HG03469 (cell line): ENCODE measurements at regions not wholly inside any gene's neighbourhood (a gene's known extent, or its start where the extent isn't known, plus 50 kb on each side); places are given as distances from the start of the nearest gene placed in this dataset.
"Not testable (repeated sequence)": the region's sequence is repeated elsewhere in the genome, so short reads cannot be mapped to it uniquely, and the experiment has no call there.

Source experiments
- ATAC-seq: cut with Tn5 transposase; IDR thresholded peaks from one replicate; pipeline ENCODE4 v1.9.1; 2021; ENCODE audit warnings: mild to moderate bottlenecking, moderate library complexity, moderate number of reproducible peaks; ENCODE audit not compliant: unreplicated experiment

- not testable (repeated sequence) for ATAC-seq
Measured at GRCh38 chr7:116373229-116373628, 126.3 kb upstream of the CAV2 start.

- ATAC-seq: no peak
Measured at GRCh38 chr7:116377721-116378120, 121.8 kb upstream of the CAV2 start.

- no peak for ATAC-seq
Measured at GRCh38 chr7:116380025-116380424, 119.5 kb upstream of the CAV2 start.

- ATAC-seq: no peak
Measured at GRCh38 chr7:116382375-116382774, 117.2 kb upstream of the CAV2 start.

- ATAC-seq: no peak
Measured at GRCh38 chr7:116384936-116385635, 114.5 kb upstream of the CAV2 start.

DNA sequence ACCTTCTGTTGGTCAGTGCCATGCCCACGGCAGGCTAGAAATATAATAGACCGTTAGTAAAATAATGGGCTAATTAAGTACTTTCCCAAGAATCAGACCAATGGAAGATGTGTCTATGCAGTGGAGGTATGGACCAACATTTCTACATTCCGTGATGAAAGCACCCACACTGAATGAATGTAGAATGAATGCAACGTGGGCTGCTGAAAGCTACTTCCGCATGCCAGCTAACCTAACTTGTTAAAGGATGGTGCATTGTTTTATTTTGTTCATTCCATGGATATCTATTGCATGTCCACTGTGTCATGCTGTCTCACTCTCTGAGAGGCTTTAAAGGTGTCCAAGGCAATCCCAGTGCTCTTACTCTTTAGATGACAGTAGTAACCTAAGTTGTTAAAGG, 112.9 kb upstream of the CAV2 start:
- ATAC-seq: no peak

DNA sequence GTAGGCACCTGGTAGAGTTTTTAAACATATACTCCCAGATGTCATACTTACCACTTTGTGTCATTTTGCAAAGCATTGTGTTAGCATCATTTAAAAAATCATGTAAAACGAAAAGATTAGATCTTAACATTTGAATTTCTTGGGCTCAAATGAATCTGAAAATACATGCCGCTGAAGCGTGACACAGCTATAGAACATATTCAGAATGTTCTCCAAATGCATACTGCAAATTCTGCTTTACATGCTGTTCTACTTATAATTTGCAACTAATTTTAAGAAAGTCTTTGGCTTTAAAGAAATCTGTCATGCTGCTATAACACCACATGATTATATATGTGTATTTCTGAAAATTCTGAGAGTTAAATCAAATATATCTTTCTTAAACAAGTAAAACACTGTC, 109.2 kb upstream of the CAV2 start:
- no peak for ATAC-seq

- ATAC-seq: no peak
Measured at GRCh38 chr7:116392806-116393205, 106.7 kb upstream of the CAV2 start.

GRCh38 chr7:116393654-116394053, 105.9 kb upstream of the CAV2 start:
- no peak for ATAC-seq

GRCh38 chr7:116394106-116394505, 105.4 kb upstream of the CAV2 start:
- no peak for ATAC-seq

DNA sequence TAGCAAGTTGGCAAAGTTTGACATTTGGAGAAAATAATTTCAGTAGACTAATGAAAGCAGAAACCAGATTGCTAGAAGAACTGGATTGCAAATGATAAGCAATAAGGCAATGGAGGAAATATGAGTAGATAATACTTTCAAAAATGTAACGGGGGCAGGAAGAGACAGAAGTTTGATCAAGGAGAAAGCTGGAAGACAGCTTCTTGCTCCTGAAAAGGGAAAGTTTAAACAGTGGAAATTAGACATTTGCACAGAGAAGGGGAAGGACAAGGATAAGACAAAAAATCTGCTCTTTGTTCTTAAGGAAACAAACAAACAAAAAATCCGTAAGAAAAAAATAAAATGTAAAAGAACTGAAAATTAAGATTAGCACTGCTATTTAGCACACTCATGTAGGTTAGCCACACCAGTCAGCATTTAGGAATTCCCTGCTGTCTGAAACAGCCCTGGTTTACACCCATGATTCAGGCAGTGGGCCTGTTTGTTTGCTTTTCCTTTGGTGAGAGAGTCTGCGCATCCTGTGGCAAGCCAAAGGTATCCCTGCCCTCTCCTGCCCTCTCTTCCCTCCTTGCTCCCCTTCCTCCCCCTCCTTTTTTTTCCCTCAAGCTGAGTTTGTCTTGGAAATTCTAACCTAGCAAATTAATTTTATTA, 104.3 kb upstream of the CAV2 start:
- ATAC-seq: no peak

GRCh38 chr7:116398672-116399071, 100.9 kb upstream of the CAV2 start:
- ATAC-seq: no peak

DNA sequence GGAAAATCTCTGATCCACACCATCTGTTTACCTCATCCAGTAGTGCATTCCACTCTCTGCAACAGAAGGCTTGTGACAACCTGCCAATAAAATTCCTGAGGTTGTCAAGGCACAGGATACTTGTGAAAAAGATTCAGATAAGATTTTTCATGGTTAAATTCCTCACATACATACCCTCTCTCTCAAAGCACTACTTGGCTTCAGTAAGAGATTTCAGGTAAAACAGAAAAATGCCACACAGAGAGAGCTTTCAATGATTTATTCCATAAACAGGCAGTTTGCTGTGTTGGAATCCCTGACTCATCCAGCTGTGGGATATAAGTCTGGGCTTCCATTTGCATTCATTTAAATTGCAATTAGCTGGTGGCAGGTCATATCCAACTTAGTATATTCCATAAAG, 99.7 kb upstream of the CAV2 start:
- ATAC-seq: no peak

- no peak for ATAC-seq
Measured at GRCh38 chr7:116400522-116400921, 99.0 kb upstream of the CAV2 start.

- ATAC-seq: no peak
Measured at GRCh38 chr7:116401711-116402110, 97.8 kb upstream of the CAV2 start.

- ATAC-seq: no peak
Measured at GRCh38 chr7:116403265-116403664, 96.3 kb upstream of the CAV2 start.

GRCh38 chr7:116404389-116404788, 95.1 kb upstream of the CAV2 start:
- no peak for ATAC-seq

GRCh38 chr7:116405810-116406209, 93.7 kb upstream of the CAV2 start:
- no peak for ATAC-seq

DNA sequence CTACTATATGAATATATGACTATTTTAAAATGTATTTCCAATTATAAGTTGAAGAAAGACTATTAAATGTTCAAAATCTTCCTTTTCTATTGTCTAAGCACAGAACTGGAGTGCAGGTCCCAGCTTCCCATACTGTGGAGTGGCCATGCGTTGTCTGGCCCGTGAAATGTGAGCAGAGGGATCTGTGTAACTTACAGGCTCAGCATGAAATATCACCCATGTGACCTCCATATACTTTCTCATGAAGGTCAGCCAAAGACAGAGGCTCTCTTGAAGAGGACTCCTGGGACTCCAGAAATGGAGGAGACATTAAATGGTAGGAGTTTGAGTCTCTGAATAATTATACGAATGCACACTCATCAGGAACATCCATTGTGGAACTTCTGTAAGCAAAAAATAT, 92.4 kb upstream of the CAV2 start:
- no peak for ATAC-seq

DNA sequence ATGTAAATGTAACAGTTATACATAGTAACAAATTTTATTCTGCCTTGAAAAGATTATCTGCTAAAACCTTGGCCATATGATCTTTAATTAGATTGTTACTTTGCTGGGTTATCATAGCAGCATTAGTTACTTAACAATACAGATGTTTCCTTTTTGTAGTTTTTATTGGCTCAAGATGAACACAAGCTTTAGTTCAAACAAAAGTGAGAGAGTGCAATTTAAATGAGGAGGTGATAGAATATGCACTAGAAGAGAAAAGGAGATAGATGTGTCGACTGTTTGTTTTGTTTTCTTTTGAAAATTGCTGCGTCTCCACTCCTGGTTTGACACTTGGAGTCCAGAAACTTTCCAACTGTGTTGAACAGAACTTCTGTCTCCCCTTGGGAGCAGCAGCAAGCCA, 91.4 kb upstream of the CAV2 start:
- no peak for ATAC-seq

GRCh38 chr7:116408831-116409453, 90.6 kb upstream of the CAV2 start:
- not testable (repeated sequence) for ATAC-seq

GRCh38 chr7:116410694-116411093, 88.8 kb upstream of the CAV2 start:
- ATAC-seq: not testable (repeated sequence)
